Embryonic facial prominence (tissue), 1 donor: ENCODE measurements at regions not wholly inside any gene's neighbourhood (a gene's known extent, or its start where the extent isn't known, plus 50 kb on each side); places are given as distances from the start of the nearest gene placed in this dataset.
"Not testable (repeated sequence)": the region's sequence is repeated elsewhere in the genome, so short reads cannot be mapped to it uniquely, and the experiment has no call there.

Source experiments
- DNase-seq: peaks from one replicate; pipeline ENCODE4 v3.0.0-alpha.2; 2016; ENCODE audit errors: extremely low spot score

- DNase-seq, result no peak
Observed at GRCh38 chr1:213324859-213325258, 273.8 kb downstream of the RPS6KC1 start.

- no peak for DNase-seq
Observed at GRCh38 chr1:213325482-213325881, 274.4 kb downstream of the RPS6KC1 start.

- no peak for DNase-seq
Observed at GRCh38 chr1:213326281-213327016, 275.4 kb downstream of the RPS6KC1 start.

- no peak for DNase-seq
Observed at GRCh38 chr1:213327017-213327667, 276.1 kb downstream of the RPS6KC1 start.

GRCh38 chr1:213329406-213330008, 278.5 kb downstream of the RPS6KC1 start:
- no peak for DNase-seq

- no peak for DNase-seq
Observed at GRCh38 chr1:213330281-213330680, 279.2 kb downstream of the RPS6KC1 start.

GRCh38 chr1:213331631-213332175, 280.7 kb downstream of the RPS6KC1 start:
- no peak for DNase-seq

- no peak for DNase-seq
Observed at GRCh38 chr1:213332491-213332890, 281.4 kb downstream of the RPS6KC1 start.

- DNase-seq, result no peak
Observed at GRCh38 chr1:213333121-213333520, 282.1 kb downstream of the RPS6KC1 start.

- DNase-seq, result no peak
Observed at GRCh38 chr1:213335084-213335483, 284.0 kb downstream of the RPS6KC1 start.

GRCh38 chr1:213337025-213337678, 286.1 kb downstream of the RPS6KC1 start:
- no peak for DNase-seq

- DNase-seq, result no peak
Observed at GRCh38 chr1:213340593-213340992, 289.6 kb downstream of the RPS6KC1 start.

- DNase-seq, result no peak
Observed at GRCh38 chr1:213345621-213346020, 294.6 kb downstream of the RPS6KC1 start.

GRCh38 chr1:213357403-213357802, 306.4 kb downstream of the RPS6KC1 start:
- no peak for DNase-seq

- not testable (repeated sequence) for DNase-seq
Observed at GRCh38 chr1:213358368-213358767, 307.3 kb downstream of the RPS6KC1 start.

GRCh38 chr1:213362598-213362997, 311.6 kb downstream of the RPS6KC1 start:
- no peak for DNase-seq

GRCh38 chr1:213366141-213366831, 315.2 kb downstream of the RPS6KC1 start:
- DNase-seq, result no peak

GRCh38 chr1:213369465-213369864, 318.4 kb downstream of the RPS6KC1 start:
- DNase-seq, result no peak

GRCh38 chr1:213370523-213370922, 319.5 kb downstream of the RPS6KC1 start:
- no peak for DNase-seq

GRCh38 chr1:213371525-213371846, 320.4 kb downstream of the RPS6KC1 start:
- DNase-seq, result no peak

GRCh38 chr1:213371847-213372619, 321.0 kb downstream of the RPS6KC1 start:
- no peak for DNase-seq
